ENCODE measurements at regions not wholly inside any gene's neighbourhood (a gene's known extent, or its start where the extent isn't known, plus 50 kb on each side); places are given as distances from the start of the nearest gene placed in this dataset.

GRCh38 chr5:89445106-89445745 is 562.2 kb upstream of the MEF2C start:
- TF ChIP-seq CTCF (conservative IDR thresholded peaks at IDR 0.05; ENCODE audit: low read depth, low read length) (no peak), CEBPB (IDR thresholded peaks at IDR 0.05; ENCODE audit: low read depth, low read length) (no peak)
- TF ChIP-seq, protein P1, sequence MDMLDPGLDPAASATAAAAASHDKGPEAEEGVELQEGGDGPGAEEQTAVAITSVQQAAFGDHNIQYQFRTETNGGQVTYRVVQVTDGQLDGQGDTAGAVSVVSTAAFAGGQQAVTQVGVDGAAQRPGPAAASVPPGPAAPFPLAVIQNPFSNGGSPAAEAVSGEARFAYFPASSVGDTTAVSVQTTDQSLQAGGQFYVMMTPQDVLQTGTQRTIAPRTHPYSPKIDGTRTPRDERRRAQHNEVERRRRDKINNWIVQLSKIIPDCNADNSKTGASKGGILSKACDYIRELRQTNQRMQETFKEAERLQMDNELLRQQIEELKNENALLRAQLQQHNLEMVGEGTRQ (IDR thresholded peaks at IDR 0.05; ENCODE audit: low read depth, low read length): no peak
